ENCODE measurements at regions not wholly inside any gene's neighbourhood (a gene's known extent, or its start where the extent isn't known, plus 50 kb on each side); places are given as distances from the start of the nearest gene placed in this dataset.

- DNase-seq (ENCODE audit: low read depth), result no peak
- no peak for TF ChIP-seq CTCF (IDR thresholded peaks at IDR 0.05; ENCODE audit: control insufficient read depth, insufficient read depth, low read depth, low read length, missing control alignments)
- no peak overlapping the region for H3K4me3 ChIP-seq (ENCODE audit: control insufficient read depth, low read depth, low read length)
These were observed 329.9 kb downstream of the SMARCA1 start for GRCh38 chrX:129193357-129193756.

- no peak for DNase-seq (ENCODE audit: low read depth)
- no peak overlapping the region for H3K4me3 ChIP-seq (ENCODE audit: control insufficient read depth, low read depth, low read length)
- TF ChIP-seq CTCF (IDR thresholded peaks at IDR 0.05; ENCODE audit: control insufficient read depth, insufficient read depth, low read depth, low read length, missing control alignments), result no peak
These were observed 335.1 kb downstream of the SMARCA1 start for GRCh38 chrX:129188231-129188630.

GRCh38 chrX:129176710-129177109 lies 346.6 kb downstream of the SMARCA1 start:
- no peak for TF ChIP-seq CTCF (IDR thresholded peaks at IDR 0.05; ENCODE audit: control insufficient read depth, insufficient read depth, low read depth, low read length, missing control alignments)
- no peak for DNase-seq (ENCODE audit: low read depth)
- H3K4me3 ChIP-seq (ENCODE audit: control insufficient read depth, low read depth, low read length), result no peak overlapping the region

GRCh38 chrX:129161108-129161507 lies 362.2 kb downstream of the SMARCA1 start:
- H3K4me3 ChIP-seq (ENCODE audit: control insufficient read depth, low read depth, low read length), result no peak overlapping the region
- TF ChIP-seq CTCF (IDR thresholded peaks at IDR 0.05; ENCODE audit: control insufficient read depth, insufficient read depth, low read depth, low read length, missing control alignments), result no peak
- DNase-seq (ENCODE audit: low read depth), result no peak

GRCh38 chrX:129158505-129158904 lies 364.8 kb downstream of the SMARCA1 start:
- no peak for DNase-seq (ENCODE audit: low read depth)
- TF ChIP-seq CTCF (IDR thresholded peaks at IDR 0.05; ENCODE audit: control insufficient read depth, insufficient read depth, low read depth, low read length, missing control alignments), result no peak
- H3K4me3 ChIP-seq (ENCODE audit: control insufficient read depth, low read depth, low read length), result no peak overlapping the region

GRCh38 chrX:129145840-129146272 lies 377.4 kb downstream of the SMARCA1 start:
- DNase-seq (ENCODE audit: low read depth), result no peak
- H3K4me3 ChIP-seq (ENCODE audit: control insufficient read depth, low read depth, low read length), result no peak overlapping the region
- TF ChIP-seq CTCF (IDR thresholded peaks at IDR 0.05; ENCODE audit: control insufficient read depth, insufficient read depth, low read depth, low read length, missing control alignments), result no peak

GRCh38 chrX:129145385-129145784 lies 377.9 kb downstream of the SMARCA1 start:
- H3K4me3 ChIP-seq (ENCODE audit: control insufficient read depth, low read depth, low read length), result no peak overlapping the region
- no peak for TF ChIP-seq CTCF (IDR thresholded peaks at IDR 0.05; ENCODE audit: control insufficient read depth, insufficient read depth, low read depth, low read length, missing control alignments)
- DNase-seq (ENCODE audit: low read depth), result no peak

Measured in AG09309 (cell line).